Fibroblast of lung (primary cell): ENCODE measurements at regions not wholly inside any gene's neighbourhood (a gene's known extent, or its start where the extent isn't known, plus 50 kb on each side); places are given as distances from the start of the nearest gene placed in this dataset.

Source experiments
- DNase-seq, 2 donors: peaks; one replicate each; pipeline versions ENCODE4 v3.0.0 to v3.0.0-alpha.2; 2010; ENCODE audit warnings: low read depth in 2 of 2
- H2AFZ ChIP-seq: 2 replicates; pipeline ENCODE4 v1.5.1; 2012; ENCODE audit warnings: low read length, control low read depth, inconsistent platforms
- H3K27ac ChIP-seq: 2 replicates; pipeline ENCODE4 v1.5.1; 2011; ENCODE audit warnings: low read length, control low read depth; ENCODE audit not compliant: insufficient read depth
- H3K27me3 ChIP-seq: 2 replicates; pipeline ENCODE4 v1.5.1; 2011; ENCODE audit warnings: mild to moderate bottlenecking, low read length; ENCODE audit not compliant: control insufficient read depth, insufficient read depth
- H3K36me3 ChIP-seq: 2 replicates; pipeline ENCODE4 v1.5.1; 2011; ENCODE audit warnings: low read length; ENCODE audit not compliant: control insufficient read depth, insufficient read depth
- H3K4me1 ChIP-seq: 2 replicates; pipeline ENCODE4 v1.5.1; 2011; ENCODE audit warnings: low read length; ENCODE audit not compliant: control insufficient read depth, insufficient read depth; ENCODE audit errors: extremely low read depth
- H3K4me2 ChIP-seq: 2 replicates; pipeline ENCODE4 v1.5.1; 2011; ENCODE audit warnings: low read length, control low read depth; ENCODE audit not compliant: insufficient read depth; ENCODE audit errors: extremely low read depth
- H3K4me3 ChIP-seq, 4 experiments: fragments of 200-600 bp in 1 of 4; sonication (generic) in 1 of 4; replicated peaks in 1 of 4; 2 replicates each; pipeline ENCODE4 v1.5.1; 2011 to 2016; ENCODE audit warnings: low read length in 4 of 4, low read depth in 3 of 4, mild to moderate bottlenecking in 3 of 4, control low read depth in 2 of 4, inconsistent platforms in 1 of 4, mixed read lengths in 1 of 4; ENCODE audit not compliant: insufficient read depth in 1 of 4; ENCODE audit errors: control extremely low read depth in 1 of 4
- H3K79me2 ChIP-seq: 2 replicates; pipeline ENCODE4 v1.5.1; 2012; ENCODE audit warnings: mild to moderate bottlenecking, low read length, inconsistent platforms; ENCODE audit not compliant: control insufficient read depth, insufficient read depth
- H3K9ac ChIP-seq: 2 replicates; pipeline ENCODE4 v1.5.1; 2011; ENCODE audit warnings: mild to moderate bottlenecking, low read length, control low read depth; ENCODE audit not compliant: insufficient read depth
- H3K9me3 ChIP-seq: 2 replicates; pipeline ENCODE4 v1.5.1; 2012; ENCODE audit warnings: low read depth, low read length; ENCODE audit not compliant: control insufficient read depth, insufficient read depth
- H4K20me1 ChIP-seq: 2 replicates; pipeline ENCODE4 v1.5.1; 2011; ENCODE audit warnings: low read length; ENCODE audit not compliant: control insufficient read depth, insufficient read depth; ENCODE audit errors: extremely low read depth
- CTCF ChIP-seq, 2 donors: IDR thresholded peaks in 1 of 2; conservative IDR thresholded peaks in 1 of 2; 1 replicate in 1 of 2; 2 replicates in 1 of 2; pipeline ENCODE4 v1.5.1; 2011 to 2012; ENCODE audit warnings: low read length in 2 of 2, control low read depth in 1 of 2, inconsistent platforms in 1 of 2, low read depth in 1 of 2, mild to moderate bottlenecking in 1 of 2
- EZH2 ChIP-seq: IDR thresholded peaks from 2 replicates; pipeline ENCODE4 v1.5.1; 2012; ENCODE audit warnings: low read length, control low read depth, mild to moderate bottlenecking; ENCODE audit errors: missing control alignments

- no peak overlapping the region for H2AFZ ChIP-seq
- no peak overlapping the region for H3K27ac ChIP-seq
- H3K4me1 ChIP-seq: no peaks in the 10 kb centered on the region
- H3K36me3 ChIP-seq: no peaks in the 10 kb centered on the region
- H3K9ac ChIP-seq: no peak overlapping the region
- H3K4me2 ChIP-seq: peak overlapping the region; percentile 18
- no peak for DNase-seq
- no peaks in the 10 kb centered on the region for H4K20me1 ChIP-seq
- H3K79me2 ChIP-seq: no peaks in the 10 kb centered on the region
- no peak overlapping the region for H3K4me3 ChIP-seq
- H3K9me3 ChIP-seq: no peaks in the 10 kb centered on the region
- no peak for TF ChIP-seq EZH2
- TF ChIP-seq CTCF (conservative IDR thresholded peaks at IDR 0.05 in 1 of 2, IDR thresholded peaks at IDR 0.05 in 1 of 2; ENCODE audit: low read depth in 1 of 2, low read length in 2 of 2): no peak
- no peaks in the 10 kb centered on the region for H3K27me3 ChIP-seq
Observed at GRCh38 chr6:74734901-74735300, 471.0 kb downstream of the COL12A1 start.

- H3K9ac ChIP-seq: no peak overlapping the region
- TF ChIP-seq EZH2 (no peak), CTCF (conservative IDR thresholded peaks at IDR 0.05 in 1 of 2, IDR thresholded peaks at IDR 0.05 in 1 of 2; ENCODE audit: low read depth in 1 of 2, low read length in 2 of 2) (no peak)
- H4K20me1 ChIP-seq: no peaks in the 10 kb centered on the region
- H3K79me2 ChIP-seq: no peaks in the 10 kb centered on the region
- H3K4me3 ChIP-seq: no peak overlapping the region
- DNase-seq: peak in 1 of 2 donors; percentile 6
- H3K4me1 ChIP-seq: no peaks in the 10 kb centered on the region
- H3K4me2 ChIP-seq: no peak overlapping the region
- no peaks in the 10 kb centered on the region for H3K27me3 ChIP-seq
- H2AFZ ChIP-seq: no peak overlapping the region
- H3K36me3 ChIP-seq: no peaks in the 10 kb centered on the region
- no peaks in the 10 kb centered on the region for H3K9me3 ChIP-seq
- no peak overlapping the region for H3K27ac ChIP-seq
Observed at GRCh38 chr6:74733830-74734620, 471.8 kb downstream of the COL12A1 start.

GRCh38 chr6:74731931-74732330, 473.9 kb downstream of the COL12A1 start:
- Histone ChIP-seq H2AFZ (no peak overlapping the region), H3K9ac (no peak overlapping the region)

More at GRCh38 chr6:74731931-74732330, 473.9 kb downstream of the COL12A1 start:
- Histone ChIP-seq H3K4me2 (no peak overlapping the region), H3K9me3 (no peaks in the 10 kb centered on the region), H4K20me1 (no peaks in the 10 kb centered on the region), H3K27me3 (no peaks in the 10 kb centered on the region), H3K79me2 (no peaks in the 10 kb centered on the region), H3K27ac (no peak overlapping the region), H3K36me3 (no peaks in the 10 kb centered on the region), H3K4me3 (no peak overlapping the region), H3K4me1 (no peaks in the 10 kb centered on the region)
- no peak for TF ChIP-seq CTCF (conservative IDR thresholded peaks at IDR 0.05 in 1 of 2, IDR thresholded peaks at IDR 0.05 in 1 of 2; ENCODE audit: low read depth in 1 of 2, low read length in 2 of 2)
- TF ChIP-seq EZH2: no peak
- peak in 1 of 2 donors; percentile 92 for DNase-seq
